Right hindlimb (tissue), 1 donor: ENCODE measurements at regions not wholly inside any gene's neighbourhood (a gene's known extent, or its start where the extent isn't known, plus 50 kb on each side); places are given as distances from the start of the nearest gene placed in this dataset.
A peak's percentile ranks its signal among the peaks of the same experiment; 100 is the strongest.
"Not testable (repeated sequence)": the region's sequence is repeated elsewhere in the genome, so short reads cannot be mapped to it uniquely, and the experiment has no call there.

Source experiments
- DNase-seq: peaks from one replicate; pipeline ENCODE4 v3.0.0-alpha.2; 2018

GRCh38 chr4:30462445-30463090, 257.6 kb upstream of the PCDH7 start:
- no peak for DNase-seq

- no peak for DNase-seq
Measured at GRCh38 chr4:30471861-30472260, 248.3 kb upstream of the PCDH7 start.

- DNase-seq: no peak
Measured at GRCh38 chr4:30473225-30473624, 246.9 kb upstream of the PCDH7 start.

- peak; percentile 50 for DNase-seq
Measured at GRCh38 chr4:30495251-30495650, 224.9 kb upstream of the PCDH7 start.

- DNase-seq: no peak
Measured at GRCh38 chr4:30495651-30496310, 224.4 kb upstream of the PCDH7 start.

- no peak for DNase-seq
Measured at GRCh38 chr4:30511751-30512150, 208.4 kb upstream of the PCDH7 start.

- no peak for DNase-seq
Measured at GRCh38 chr4:30518211-30518610, 202.0 kb upstream of the PCDH7 start.

GRCh38 chr4:30525662-30526315, 194.4 kb upstream of the PCDH7 start:
- DNase-seq: no peak

GRCh38 chr4:30535255-30535654, 184.9 kb upstream of the PCDH7 start:
- DNase-seq: no peak

- no peak for DNase-seq
Measured at GRCh38 chr4:30536231-30536630, 183.9 kb upstream of the PCDH7 start.

- no peak for DNase-seq
Measured at GRCh38 chr4:30537456-30537855, 182.7 kb upstream of the PCDH7 start.

- DNase-seq: no peak
Measured at GRCh38 chr4:30538794-30539193, 181.4 kb upstream of the PCDH7 start.

GRCh38 chr4:30543057-30543456, 177.1 kb upstream of the PCDH7 start:
- no peak for DNase-seq

GRCh38 chr4:30553151-30553550, 167.0 kb upstream of the PCDH7 start:
- DNase-seq: no peak

GRCh38 chr4:30553706-30554105, 166.5 kb upstream of the PCDH7 start:
- DNase-seq: no peak

- no peak for DNase-seq
Measured at GRCh38 chr4:30555775-30556174, 164.4 kb upstream of the PCDH7 start.

- no peak for DNase-seq
Measured at GRCh38 chr4:30559481-30559880, 160.7 kb upstream of the PCDH7 start.

GRCh38 chr4:30586850-30587249, 133.3 kb upstream of the PCDH7 start:
- no peak for DNase-seq

GRCh38 chr4:30589669-30590068, 130.5 kb upstream of the PCDH7 start:
- DNase-seq: not testable (repeated sequence)

GRCh38 chr4:30600246-30601017, 119.7 kb upstream of the PCDH7 start:
- DNase-seq: no peak

GRCh38 chr4:30601070-30601865, 118.9 kb upstream of the PCDH7 start:
- no peak for DNase-seq

GRCh38 chr4:30605616-30606190, 114.5 kb upstream of the PCDH7 start:
- DNase-seq: no peak
